Osteocyte (in vitro differentiated cells): ENCODE measurements at regions not wholly inside any gene's neighbourhood (a gene's known extent, or its start where the extent isn't known, plus 50 kb on each side); places are given as distances from the start of the nearest gene placed in this dataset.

Experiments
- DNase-seq: peaks from one replicate; pipeline ENCODE4 v3.0.0; 2021; ENCODE audit warnings: mixed read lengths; ENCODE audit not compliant: unreplicated experiment; ENCODE audit errors: extremely low spot score
- H3K27ac Mint-ChIP-seq: one replicate; pipeline ENCODE4 v1.8.0; 2021; ENCODE audit warnings: mild to moderate bottlenecking, mixed read lengths; ENCODE audit not compliant: unreplicated experiment
- H3K27me3 Mint-ChIP-seq: one replicate; pipeline ENCODE4 v1.8.0; 2021; ENCODE audit warnings: mixed read lengths; ENCODE audit not compliant: unreplicated experiment
- H3K36me3 Mint-ChIP-seq: one replicate; pipeline ENCODE4 v1.8.0; 2021; ENCODE audit warnings: mixed read lengths; ENCODE audit not compliant: unreplicated experiment
- H3K4me1 Mint-ChIP-seq: one replicate; pipeline ENCODE4 v1.8.0; 2021; ENCODE audit warnings: mixed read lengths; ENCODE audit not compliant: unreplicated experiment
- H3K4me3 Mint-ChIP-seq: one replicate; pipeline ENCODE4 v1.8.0; 2021; ENCODE audit warnings: mild to moderate bottlenecking, moderate library complexity, mixed read lengths; ENCODE audit not compliant: unreplicated experiment
- H3K9me3 Mint-ChIP-seq: one replicate; pipeline ENCODE4 v1.8.0; 2021; ENCODE audit warnings: mixed read lengths; ENCODE audit not compliant: unreplicated experiment
- CTCF ChIP-seq: fragments of 200-600 bp; sonication (generic); IDR thresholded peaks from 2 replicates; pipeline ENCODE4 v1.5.0; 2021; ENCODE audit warnings: antibody characterized with exemption, mild to moderate bottlenecking, moderate library complexity

GRCh38 chr10:15455456-15455855, 84.4 kb upstream of the FAM171A1 start:
- Mint-ChIP-seq H3K27me3 (no peaks in the 10 kb centered on the region), H3K27ac (no peak overlapping the region), H3K4me1 (peaks cover 22% of the 10 kb centered on the region), H3K9me3 (peaks cover 4% of the 10 kb centered on the region), H3K4me3 (no peak overlapping the region), H3K36me3 (no peaks in the 10 kb centered on the region)
- DNase-seq = no peak
- no peak for TF ChIP-seq CTCF

GRCh38 chr10:15453926-15454325, 82.8 kb upstream of the FAM171A1 start:
- Mint-ChIP-seq H3K4me3 (no peak overlapping the region), H3K9me3 (peaks cover 4% of the 10 kb centered on the region), H3K36me3 (no peaks in the 10 kb centered on the region), H3K4me1 (peaks cover 16% of the 10 kb centered on the region), H3K27ac (no peak overlapping the region), H3K27me3 (no peaks in the 10 kb centered on the region)
- no peak for TF ChIP-seq CTCF
- DNase-seq = no peak

- H3K27me3 Mint-ChIP-seq = no peaks in the 10 kb centered on the region
- H3K36me3 Mint-ChIP-seq = no peaks in the 10 kb centered on the region
- DNase-seq = no peak
- TF ChIP-seq CTCF = no peak
- peaks cover 4% of the 10 kb centered on the region for H3K9me3 Mint-ChIP-seq
- H3K4me1 Mint-ChIP-seq = peaks cover 16% of the 10 kb centered on the region
- no peak overlapping the region for H3K4me3 Mint-ChIP-seq
- no peak overlapping the region for H3K27ac Mint-ChIP-seq
Measured at GRCh38 chr10:15453457-15453856, 82.4 kb upstream of the FAM171A1 start.

GRCh38 chr10:15452545-15452944, 81.5 kb upstream of the FAM171A1 start:
- no peak overlapping the region for H3K27ac Mint-ChIP-seq
- no peak for TF ChIP-seq CTCF
- peaks cover 4% of the 10 kb centered on the region for H3K9me3 Mint-ChIP-seq
- no peaks in the 10 kb centered on the region for H3K27me3 Mint-ChIP-seq
- H3K4me3 Mint-ChIP-seq = no peak overlapping the region
- no peak for DNase-seq
- H3K36me3 Mint-ChIP-seq = no peaks in the 10 kb centered on the region
- H3K4me1 Mint-ChIP-seq = peaks cover 16% of the 10 kb centered on the region

GRCh38 chr10:15451137-15452094, 80.3 kb upstream of the FAM171A1 start:
- Mint-ChIP-seq H3K4me1 (peaks cover 16% of the 10 kb centered on the region), H3K4me3 (no peak overlapping the region), H3K27ac (no peak overlapping the region), H3K27me3 (no peaks in the 10 kb centered on the region), H3K9me3 (no peaks in the 10 kb centered on the region), H3K36me3 (no peaks in the 10 kb centered on the region)
- TF ChIP-seq CTCF = no peak
- DNase-seq = no peak
